ENCODE measurements at regions not wholly inside any gene's neighbourhood (a gene's known extent, or its start where the extent isn't known, plus 50 kb on each side); places are given as distances from the start of the nearest gene placed in this dataset.

- Mint-ChIP-seq H3K4me3 (no peak overlapping the region), H3K9me3 (peaks cover 5% of the 10 kb centered on the region), H3K36me3 (ENCODE audit: low read depth) (no peaks in the 10 kb centered on the region), H3K27ac (no peak overlapping the region), H3K27me3 (no peaks in the 10 kb centered on the region), H3K4me1 (no peaks in the 10 kb centered on the region)
- ChIA-PET POLR2A (no interaction called here), CTCF (no interaction called here)
- intact Hi-C loops (cut with micrococcal nuclease) = no loop called here
- ATAC-seq (ENCODE audit: low read depth) (no peak), DNase-seq (no peak)
- no peak for TF ChIP-seq CTCF (IDR thresholded peaks at IDR 0.05)
Measured at GRCh38 chr12:115478505-115478904, 794.5 kb upstream of the TBX3 start.

- no peak overlapping the region for H3K27ac Mint-ChIP-seq
- no peaks in the 10 kb centered on the region for H3K36me3 Mint-ChIP-seq (ENCODE audit: low read depth)
- ATAC-seq (ENCODE audit: low read depth) (no peak), DNase-seq (no peak)
- H3K4me3 Mint-ChIP-seq = no peak overlapping the region
- H3K9me3 Mint-ChIP-seq = peaks cover 5% of the 10 kb centered on the region
- intact Hi-C loops (cut with micrococcal nuclease) = no loop called here
- ChIA-PET CTCF (no interaction called here), POLR2A (no interaction called here)
- no peaks in the 10 kb centered on the region for H3K27me3 Mint-ChIP-seq
- no peak for TF ChIP-seq CTCF (IDR thresholded peaks at IDR 0.05)
- H3K4me1 Mint-ChIP-seq = no peaks in the 10 kb centered on the region
Measured at GRCh38 chr12:115474539-115475353, 790.8 kb upstream of the TBX3 start.

GRCh38 chr12:115473257-115473956 is 789.4 kb upstream of the TBX3 start:
- H3K4me3 Mint-ChIP-seq = no peak overlapping the region
- no peaks in the 10 kb centered on the region for H3K4me1 Mint-ChIP-seq
- H3K36me3 Mint-ChIP-seq (ENCODE audit: low read depth) = no peaks in the 10 kb centered on the region
- POLR2A ChIA-PET = no interaction called here
- CTCF ChIA-PET = no interaction called here
- no peak overlapping the region for H3K27ac Mint-ChIP-seq
- peaks cover 5% of the 10 kb centered on the region for H3K9me3 Mint-ChIP-seq
- DNase-seq (no peak), ATAC-seq (ENCODE audit: low read depth) (no peak)
- TF ChIP-seq CTCF (IDR thresholded peaks at IDR 0.05) = no peak
- no peaks in the 10 kb centered on the region for H3K27me3 Mint-ChIP-seq
- intact Hi-C loops (cut with micrococcal nuclease) = no loop called here

- no peak for DNase-seq
- no peak overlapping the region for H3K27ac Mint-ChIP-seq
- TF ChIP-seq CTCF (IDR thresholded peaks at IDR 0.05) = no peak
- no peaks in the 10 kb centered on the region for H3K4me1 Mint-ChIP-seq
- intact Hi-C loops (cut with micrococcal nuclease) = no loop called here
- H3K9me3 Mint-ChIP-seq = peaks cover 5% of the 10 kb centered on the region
- POLR2A ChIA-PET = no interaction called here
- ATAC-seq (ENCODE audit: low read depth) = no peak
- no peaks in the 10 kb centered on the region for H3K36me3 Mint-ChIP-seq (ENCODE audit: low read depth)
- no peaks in the 10 kb centered on the region for H3K27me3 Mint-ChIP-seq
- CTCF ChIA-PET = no interaction called here
- H3K4me3 Mint-ChIP-seq = no peak overlapping the region
Measured at GRCh38 chr12:115472852-115473251, 788.9 kb upstream of the TBX3 start.

GRCh38 chr12:115470977-115471376 is 787.0 kb upstream of the TBX3 start:
- TF ChIP-seq CTCF (IDR thresholded peaks at IDR 0.05) = no peak
- H3K27me3 Mint-ChIP-seq = no peaks in the 10 kb centered on the region
- ChIA-PET CTCF (no interaction called here), POLR2A (no interaction called here)
- DNase-seq (no peak), ATAC-seq (ENCODE audit: low read depth) (no peak)
- H3K4me3 Mint-ChIP-seq = no peak overlapping the region
- H3K4me1 Mint-ChIP-seq = no peaks in the 10 kb centered on the region
- no peaks in the 10 kb centered on the region for H3K9me3 Mint-ChIP-seq
- no peaks in the 10 kb centered on the region for H3K36me3 Mint-ChIP-seq (ENCODE audit: low read depth)
- intact Hi-C loops (cut with micrococcal nuclease) = no loop called here
- H3K27ac Mint-ChIP-seq = no peak overlapping the region

All from activated B cell treated with CpG ODN at 0.5 μM for 24 hours (primary cell).